ENCODE measurements at regions not wholly inside any gene's neighbourhood (a gene's known extent, or its start where the extent isn't known, plus 50 kb on each side); places are given as distances from the start of the nearest gene placed in this dataset.

GRCh38 chr14:65961004-65961403, 525.2 kb upstream of the CCDC196 start:
- DNase-seq (peak; percentile 60 to 71), FAIRE-seq (no peak)
- Histone ChIP-seq H3K9me3 (ENCODE audit: control insufficient read depth in 2 of 2, insufficient read depth in 1 of 2, low read depth in 1 of 2, low read length in 1 of 2) (no peaks in the 10 kb centered on the region), H3K4me3 (ENCODE audit: low read depth in 1 of 3, low read length in 3 of 3) (no peak overlapping the region), H3K4me1 (ENCODE audit: control insufficient read depth in 3 of 3, insufficient read depth in 2 of 3, low read depth in 1 of 3, low read length in 2 of 3) (no peaks in the 10 kb centered on the region), H3K36me3 (ENCODE audit: control insufficient read depth in 3 of 3, insufficient read depth in 2 of 3, low read depth in 1 of 3, low read length in 3 of 3) (no peaks in the 10 kb centered on the region), H3K27ac (ENCODE audit: low read depth in 1 of 3, low read length in 2 of 3) (no peak overlapping the region), H3K27me3 (ENCODE audit: control insufficient read depth in 3 of 3, insufficient read depth in 3 of 3, low read length in 3 of 3) (peaks cover 0 to 3% (median 0%) of the 10 kb centered on the region in 3 donors)
- 28 to 43% (median 41%) methylated on average over 7 of the region's 7 CpGs for WGBS, 3 donors

- Histone ChIP-seq H3K9me3 (ENCODE audit: control insufficient read depth in 2 of 2, insufficient read depth in 1 of 2, low read depth in 1 of 2, low read length in 1 of 2) (no peaks in the 10 kb centered on the region), H3K27ac (ENCODE audit: low read depth in 1 of 3, low read length in 2 of 3) (no peak overlapping the region), H3K4me1 (ENCODE audit: control insufficient read depth in 3 of 3, insufficient read depth in 2 of 3, low read depth in 1 of 3, low read length in 2 of 3) (no peaks in the 10 kb centered on the region), H3K27me3 (ENCODE audit: control insufficient read depth in 3 of 3, insufficient read depth in 3 of 3, low read length in 3 of 3) (peaks cover 0 to 8% (median 2%) of the 10 kb centered on the region in 3 donors), H3K36me3 (ENCODE audit: control insufficient read depth in 3 of 3, insufficient read depth in 2 of 3, low read depth in 1 of 3, low read length in 3 of 3) (no peaks in the 10 kb centered on the region), H3K4me3 (ENCODE audit: low read depth in 1 of 3, low read length in 3 of 3) (no peak overlapping the region)
- WGBS, 3 donors, result 60 to 84% (median 77%) methylated on average over 3 of the region's 3 CpGs
- FAIRE-seq (no peak), DNase-seq (no peak)
These were observed 523.2 kb upstream of the CCDC196 start for GRCh38 chr14:65962952-65963351.

GRCh38 chr14:65964366-65964765, 521.8 kb upstream of the CCDC196 start:
- FAIRE-seq (no peak), DNase-seq (no peak)
- 46 to 65% (median 47%) methylated on average over 2 of the region's 2 CpGs for WGBS, 3 donors
- Histone ChIP-seq H3K27ac (ENCODE audit: low read depth in 1 of 3, low read length in 2 of 3) (no peak overlapping the region), H3K4me3 (ENCODE audit: low read depth in 1 of 3, low read length in 3 of 3) (no peak overlapping the region), H3K36me3 (ENCODE audit: control insufficient read depth in 3 of 3, insufficient read depth in 2 of 3, low read depth in 1 of 3, low read length in 3 of 3) (no peaks in the 10 kb centered on the region), H3K9me3 (ENCODE audit: control insufficient read depth in 2 of 2, insufficient read depth in 1 of 2, low read depth in 1 of 2, low read length in 1 of 2) (no peaks in the 10 kb centered on the region), H3K27me3 (ENCODE audit: control insufficient read depth in 3 of 3, insufficient read depth in 3 of 3, low read length in 3 of 3) (peaks cover 0 to 8% (median 2%) of the 10 kb centered on the region in 3 donors), H3K4me1 (ENCODE audit: control insufficient read depth in 3 of 3, insufficient read depth in 2 of 3, low read depth in 1 of 3, low read length in 2 of 3) (no peaks in the 10 kb centered on the region)

DNA sequence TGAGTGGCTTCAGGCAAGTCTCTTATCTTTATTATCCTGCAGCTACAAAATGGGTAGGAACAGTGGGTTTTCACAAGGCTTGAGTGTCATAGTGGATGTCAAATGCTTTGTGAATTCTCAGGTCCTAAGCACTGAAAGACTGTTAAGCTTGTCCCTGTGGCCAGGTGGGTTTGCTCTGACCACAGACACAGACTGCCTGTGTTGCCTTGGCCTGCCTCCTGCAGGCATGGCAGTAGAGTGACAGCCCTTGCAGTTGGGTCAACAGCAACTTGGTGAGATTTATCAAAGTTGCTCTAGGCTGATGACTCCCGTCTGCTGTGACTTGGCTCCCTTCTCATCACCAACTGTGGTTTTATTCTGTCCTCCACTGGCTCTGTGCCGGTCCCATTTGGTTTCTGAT, 520.0 kb upstream of the CCDC196 start:
- WGBS, 3 donors, result 79 to 93% (median 91%) methylated on average over 2 of the region's 2 CpGs
- H3K4me3 ChIP-seq (ENCODE audit: low read depth in 1 of 3, low read length in 3 of 3), result no peak overlapping the region
- no peaks in the 10 kb centered on the region for H3K36me3 ChIP-seq (ENCODE audit: control insufficient read depth in 3 of 3, insufficient read depth in 2 of 3, low read depth in 1 of 3, low read length in 3 of 3)
- no peaks in the 10 kb centered on the region for H3K9me3 ChIP-seq (ENCODE audit: control insufficient read depth in 2 of 2, insufficient read depth in 1 of 2, low read depth in 1 of 2, low read length in 1 of 2)
- H3K27me3 ChIP-seq (ENCODE audit: control insufficient read depth in 3 of 3, insufficient read depth in 3 of 3, low read length in 3 of 3), result peaks cover 0 to 8% (median 2%) of the 10 kb centered on the region in 3 donors
- no peaks in the 10 kb centered on the region for H3K4me1 ChIP-seq (ENCODE audit: control insufficient read depth in 3 of 3, insufficient read depth in 2 of 3, low read depth in 1 of 3, low read length in 2 of 3)
- H3K27ac ChIP-seq (ENCODE audit: low read depth in 1 of 3, low read length in 2 of 3), result no peak overlapping the region
- DNase-seq (no peak), FAIRE-seq (no peak)

- DNase-seq, result no peak
- H3K27ac ChIP-seq (ENCODE audit: low read depth in 1 of 3, low read length in 2 of 3), result no peak overlapping the region
- no peaks in the 10 kb centered on the region for H3K36me3 ChIP-seq (ENCODE audit: control insufficient read depth in 3 of 3, insufficient read depth in 2 of 3, low read depth in 1 of 3, low read length in 3 of 3)
- no peak for FAIRE-seq
- WGBS, 3 donors, result 72 to 77% (median 75%) methylated on average over 4 of the region's 4 CpGs
- no peaks in the 10 kb centered on the region for H3K27me3 ChIP-seq (ENCODE audit: control insufficient read depth in 3 of 3, insufficient read depth in 3 of 3, low read length in 3 of 3)
- H3K4me3 ChIP-seq (ENCODE audit: low read depth in 1 of 3, low read length in 3 of 3), result no peak overlapping the region
- H3K9me3 ChIP-seq (ENCODE audit: control insufficient read depth in 2 of 2, insufficient read depth in 1 of 2, low read depth in 1 of 2, low read length in 1 of 2), result no peaks in the 10 kb centered on the region
- H3K4me1 ChIP-seq (ENCODE audit: control insufficient read depth in 3 of 3, insufficient read depth in 2 of 3, low read depth in 1 of 3, low read length in 2 of 3), result no peaks in the 10 kb centered on the region
These were observed 513.8 kb upstream of the CCDC196 start for GRCh38 chr14:65972346-65972870.

GRCh38 chr14:65972891-65973290, 513.3 kb upstream of the CCDC196 start:
- Histone ChIP-seq H3K27me3 (ENCODE audit: control insufficient read depth in 3 of 3, insufficient read depth in 3 of 3, low read length in 3 of 3) (no peaks in the 10 kb centered on the region), H3K36me3 (ENCODE audit: control insufficient read depth in 3 of 3, insufficient read depth in 2 of 3, low read depth in 1 of 3, low read length in 3 of 3) (no peaks in the 10 kb centered on the region), H3K4me1 (ENCODE audit: control insufficient read depth in 3 of 3, insufficient read depth in 2 of 3, low read depth in 1 of 3, low read length in 2 of 3) (no peaks in the 10 kb centered on the region), H3K27ac (ENCODE audit: low read depth in 1 of 3, low read length in 2 of 3) (no peak overlapping the region), H3K9me3 (ENCODE audit: control insufficient read depth in 2 of 2, insufficient read depth in 1 of 2, low read depth in 1 of 2, low read length in 1 of 2) (no peaks in the 10 kb centered on the region), H3K4me3 (ENCODE audit: low read depth in 1 of 3, low read length in 3 of 3) (no peak overlapping the region)
- DNase-seq (no peak), FAIRE-seq (no peak)
- 81 to 90% (median 90%) methylated on average over 3 of the region's 3 CpGs for WGBS, 3 donors

DNA sequence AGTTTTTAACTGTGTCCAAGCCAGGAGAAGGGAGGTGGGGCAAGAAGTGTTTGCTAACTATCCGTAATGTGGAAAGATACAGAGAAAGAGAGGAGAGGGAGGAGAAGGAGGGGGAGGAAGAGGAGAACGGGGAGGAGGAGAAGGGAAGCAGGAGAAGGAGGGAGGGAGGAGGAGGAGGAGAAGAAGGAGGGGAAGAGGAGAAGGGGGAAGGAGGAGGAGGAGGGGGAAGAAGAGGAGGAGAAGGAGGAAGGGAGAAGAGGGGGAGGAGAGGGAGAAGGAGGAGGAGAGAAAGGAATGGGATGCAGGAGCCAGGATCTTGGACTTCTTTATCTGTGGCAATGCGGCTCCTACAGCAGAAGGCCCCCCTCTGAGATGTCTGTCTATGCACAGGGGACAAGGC, 510.3 kb upstream of the CCDC196 start:
- FAIRE-seq, result no peak
- 31 to 47% (median 46%) methylated on average over 3 of the region's 3 CpGs for WGBS, 3 donors
- no peak overlapping the region for H3K27ac ChIP-seq (ENCODE audit: low read depth in 1 of 3, low read length in 2 of 3)

DNA sequence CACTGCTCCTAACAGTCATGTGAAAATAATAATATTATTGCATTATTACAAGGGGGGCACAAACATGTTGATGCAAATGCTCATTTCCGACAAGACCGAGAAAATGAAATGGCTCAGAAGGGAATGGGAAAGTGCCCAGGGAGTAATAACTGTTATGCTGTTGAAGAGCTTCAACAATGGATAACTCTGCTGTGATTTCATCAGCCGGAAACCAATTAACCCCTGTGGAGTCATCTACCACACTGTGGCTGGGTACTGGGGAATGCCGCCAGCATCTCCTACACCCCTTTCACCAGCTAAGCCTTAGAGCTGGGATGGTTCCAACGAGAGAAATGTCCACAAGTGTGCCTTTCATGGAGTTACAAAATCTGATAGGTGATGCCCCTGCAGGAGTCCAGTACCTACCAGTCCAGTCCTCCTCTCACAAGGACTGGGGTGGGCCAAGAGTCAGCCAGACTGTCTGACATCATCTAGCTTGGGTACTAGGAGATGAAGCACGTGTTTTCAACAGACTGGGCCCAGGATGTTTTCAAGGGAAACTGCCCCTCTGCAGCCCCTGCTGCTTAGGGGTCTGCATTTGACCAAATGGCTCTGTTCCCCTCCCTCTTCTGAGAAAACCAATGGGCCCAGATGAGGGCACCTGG, 509.3 kb upstream of the CCDC196 start:
- H3K4me3 ChIP-seq (ENCODE audit: low read depth in 1 of 3, low read length in 3 of 3), result no peak overlapping the region
- WGBS, 3 donors, result 83 to 87% (median 86%) methylated on average over 6 of the region's 6 CpGs
- H3K9me3 ChIP-seq (ENCODE audit: control insufficient read depth in 2 of 2, insufficient read depth in 1 of 2, low read depth in 1 of 2, low read length in 1 of 2), result peaks cover 0 to 2% of the 10 kb centered on the region in 2 donors
- no peaks in the 10 kb centered on the region for H3K4me1 ChIP-seq (ENCODE audit: control insufficient read depth in 3 of 3, insufficient read depth in 2 of 3, low read depth in 1 of 3, low read length in 2 of 3)
- DNase-seq (no peak), FAIRE-seq (no peak)
- no peak overlapping the region for H3K27ac ChIP-seq (ENCODE audit: low read depth in 1 of 3, low read length in 2 of 3)
- H3K27me3 ChIP-seq (ENCODE audit: control insufficient read depth in 3 of 3, insufficient read depth in 3 of 3, low read length in 3 of 3), result no peaks in the 10 kb centered on the region
- H3K36me3 ChIP-seq (ENCODE audit: control insufficient read depth in 3 of 3, insufficient read depth in 2 of 3, low read depth in 1 of 3, low read length in 3 of 3), result no peaks in the 10 kb centered on the region

More for the DNA sequence above, 510.3 kb upstream of the CCDC196 start:
- Histone ChIP-seq H3K4me3 (ENCODE audit: low read depth in 1 of 3, low read length in 3 of 3) (no peak overlapping the region), H3K27me3 (ENCODE audit: control insufficient read depth in 3 of 3, insufficient read depth in 3 of 3, low read length in 3 of 3) (no peaks in the 10 kb centered on the region), H3K9me3 (ENCODE audit: control insufficient read depth in 2 of 2, insufficient read depth in 1 of 2, low read depth in 1 of 2, low read length in 1 of 2) (peaks cover 0 to 2% of the 10 kb centered on the region in 2 donors), H3K36me3 (ENCODE audit: control insufficient read depth in 3 of 3, insufficient read depth in 2 of 3, low read depth in 1 of 3, low read length in 3 of 3) (no peaks in the 10 kb centered on the region), H3K4me1 (ENCODE audit: control insufficient read depth in 3 of 3, insufficient read depth in 2 of 3, low read depth in 1 of 3, low read length in 2 of 3) (no peaks in the 10 kb centered on the region)
- no peak for DNase-seq
